GM19239 (cell line): ENCODE measurements at regions not wholly inside any gene's neighbourhood (a gene's known extent, or its start where the extent isn't known, plus 50 kb on each side); places are given as distances from the start of the nearest gene placed in this dataset.

Experiments used
- DNase-seq: peaks from one replicate; pipeline ENCODE4 v3.0.0; 2011; ENCODE audit warnings: low spot score; ENCODE audit not compliant: insufficient read length
- FAIRE-seq: peaks from 2 replicates; lab custom pipeline; 2011; peaks lifted over from hg19 to GRCh38; lab: Jason Lieb, UNC

DNA sequence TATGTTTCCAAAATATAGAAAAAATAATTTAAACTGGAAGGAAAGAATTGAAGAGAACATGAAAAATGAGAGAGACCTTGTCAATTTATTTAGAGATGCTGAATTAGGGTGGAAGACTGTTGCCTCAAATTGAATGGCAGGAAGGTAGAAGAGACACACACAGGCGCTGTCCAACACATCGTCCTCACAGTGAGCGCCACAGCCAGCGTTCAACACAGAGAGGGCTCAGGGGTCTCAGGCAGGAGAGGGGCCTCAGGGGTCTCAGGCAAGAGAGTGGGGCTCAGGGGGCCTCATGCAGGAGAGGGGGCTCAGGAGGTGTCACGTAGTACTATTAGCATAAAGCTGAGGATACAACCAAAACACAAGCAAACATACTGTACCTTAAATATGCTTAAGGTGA, 65.7 kb downstream of the TMEM18 start:
- DNase-seq (no peak), FAIRE-seq (no peak)

DNA sequence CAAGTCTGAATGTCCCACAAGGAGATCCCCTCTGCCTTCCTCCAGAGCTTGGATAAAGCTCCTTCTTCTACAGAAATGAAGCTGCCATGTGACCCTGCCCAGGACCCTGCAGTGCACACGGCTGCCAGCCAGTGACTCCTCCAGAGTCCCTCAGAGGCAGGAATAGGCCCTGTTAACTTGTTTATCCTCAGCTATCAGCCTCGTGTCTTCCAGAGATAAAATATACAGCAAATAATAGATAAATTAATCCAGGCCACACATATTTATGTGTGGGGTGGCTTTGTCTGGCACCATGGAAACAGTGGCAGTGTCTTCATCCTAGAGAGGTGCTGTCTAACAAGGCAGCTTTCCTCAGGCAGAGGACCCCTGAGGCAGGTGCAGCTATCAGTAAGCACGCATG, 66.7 kb downstream of the TMEM18 start:
- FAIRE-seq (no peak), DNase-seq (no peak)

- no peak for DNase-seq
- no peak for FAIRE-seq
These were observed 67.3 kb downstream of the TMEM18 start for GRCh38 chr2:609881-610280.

DNA sequence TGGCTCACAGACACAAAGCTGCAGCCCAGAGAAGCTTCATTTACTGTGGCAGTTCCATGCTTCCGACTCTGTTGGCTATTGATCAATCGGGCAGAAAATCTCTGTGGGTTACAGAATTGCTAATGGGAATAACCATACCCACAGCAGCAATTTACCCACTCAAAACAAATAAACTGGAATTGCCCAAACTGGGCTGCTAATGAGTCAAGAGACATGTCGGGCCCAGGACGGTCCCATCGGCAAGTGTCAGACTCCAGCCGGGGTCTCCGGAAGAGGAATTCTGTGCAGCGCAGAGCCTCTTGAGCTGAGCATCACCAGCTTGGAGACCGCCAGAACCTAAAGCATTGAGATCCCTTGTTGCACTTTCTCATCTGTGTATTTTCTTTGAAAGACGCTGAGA, 67.8 kb downstream of the TMEM18 start:
- DNase-seq (no peak), FAIRE-seq (no peak)

DNA sequence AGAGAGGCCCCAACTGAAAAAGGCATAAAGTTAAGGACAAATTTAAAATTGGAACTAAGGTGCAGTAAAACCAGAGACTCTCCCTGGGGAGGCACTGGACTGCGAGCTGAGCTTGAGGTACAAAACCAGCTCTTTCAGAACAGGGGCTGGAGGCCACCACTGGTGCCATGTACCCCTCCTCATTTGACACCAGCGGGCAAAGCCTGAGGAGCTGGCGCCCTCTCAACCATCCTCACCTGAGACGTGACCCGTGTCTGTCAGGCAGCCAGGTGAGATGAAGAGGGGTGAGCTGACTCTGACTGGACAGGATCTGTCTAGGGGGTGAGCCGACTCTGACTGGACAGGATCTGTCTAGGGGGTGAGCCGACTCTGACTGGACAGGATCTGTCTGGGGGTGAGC, 68.5 kb downstream of the TMEM18 start:
- FAIRE-seq (no peak), DNase-seq (no peak)

GRCh38 chr2:608297-608696, 68.9 kb downstream of the TMEM18 start:
- DNase-seq (no peak), FAIRE-seq (no peak)

DNA sequence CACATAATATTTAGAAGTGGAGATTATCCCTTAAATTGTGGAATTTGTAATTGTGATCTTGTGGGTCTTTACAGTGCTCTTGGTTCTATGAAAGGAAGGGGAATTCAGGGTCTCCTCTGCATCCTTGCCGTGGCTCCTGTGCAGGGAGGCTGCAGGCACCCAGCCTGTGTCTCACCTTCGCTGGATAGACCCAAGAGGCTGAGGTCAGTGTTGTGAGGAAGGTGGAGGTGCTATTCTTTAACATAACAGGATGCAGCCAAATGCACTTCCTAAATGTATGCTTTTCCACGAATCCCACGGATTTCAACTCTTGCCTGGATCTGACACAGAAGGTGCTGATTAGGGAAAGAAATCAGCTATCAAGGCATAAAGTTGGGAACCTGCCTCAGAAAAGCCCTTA, 69.5 kb downstream of the TMEM18 start:
- FAIRE-seq: no peak

DNA sequence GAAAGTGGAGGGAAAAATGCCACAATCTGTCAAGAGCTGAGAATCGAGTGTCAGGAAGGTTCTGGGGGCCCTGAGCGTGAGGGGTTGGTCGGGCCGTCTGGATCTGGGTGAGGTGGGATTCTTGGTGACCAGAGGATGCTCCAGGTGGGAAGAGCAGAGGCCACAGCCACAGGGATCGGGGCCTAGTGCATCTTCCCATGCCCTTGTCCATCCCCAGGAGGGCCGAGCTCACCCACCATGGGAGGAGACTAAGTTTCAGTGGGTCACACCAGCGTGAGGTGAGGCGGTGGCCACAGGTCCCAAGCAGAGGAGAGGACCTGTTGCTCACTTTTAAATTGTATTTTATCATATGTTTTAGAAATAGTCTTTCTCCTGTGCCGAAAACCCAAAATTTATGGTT, 70.0 kb downstream of the TMEM18 start:
- no peak for FAIRE-seq
- DNase-seq: no peak

More for the DNA sequence above, 69.5 kb downstream of the TMEM18 start:
- no peak for DNase-seq

GRCh38 chr2:605674-606608, 71.3 kb downstream of the TMEM18 start:
- DNase-seq (no peak), FAIRE-seq (no peak)

- DNase-seq: no peak
- no peak for FAIRE-seq
These were observed 72.2 kb downstream of the TMEM18 start for GRCh38 chr2:604854-605524.

DNA sequence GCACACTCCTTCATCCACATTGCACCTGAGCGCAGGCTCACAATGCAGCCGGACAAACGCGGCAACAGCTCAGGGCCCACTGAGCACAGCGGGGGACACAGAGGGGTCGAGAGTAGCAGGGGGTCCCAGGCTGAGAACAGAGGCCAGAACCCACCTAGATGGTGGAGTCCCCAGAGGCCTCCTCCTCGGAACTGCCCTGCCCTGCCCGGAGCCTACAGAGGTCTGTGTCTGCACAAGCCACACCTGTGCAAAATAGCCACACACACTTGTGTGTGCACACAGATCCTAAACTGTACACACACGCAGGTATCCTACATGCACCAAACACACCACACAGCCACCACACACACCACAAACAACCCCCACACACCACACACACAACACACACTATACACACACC, 72.8 kb downstream of the TMEM18 start:
- DNase-seq: no peak
- FAIRE-seq: no peak

- FAIRE-seq (no peak), DNase-seq (no peak)
These were observed 73.3 kb downstream of the TMEM18 start for GRCh38 chr2:603869-604268.

DNA sequence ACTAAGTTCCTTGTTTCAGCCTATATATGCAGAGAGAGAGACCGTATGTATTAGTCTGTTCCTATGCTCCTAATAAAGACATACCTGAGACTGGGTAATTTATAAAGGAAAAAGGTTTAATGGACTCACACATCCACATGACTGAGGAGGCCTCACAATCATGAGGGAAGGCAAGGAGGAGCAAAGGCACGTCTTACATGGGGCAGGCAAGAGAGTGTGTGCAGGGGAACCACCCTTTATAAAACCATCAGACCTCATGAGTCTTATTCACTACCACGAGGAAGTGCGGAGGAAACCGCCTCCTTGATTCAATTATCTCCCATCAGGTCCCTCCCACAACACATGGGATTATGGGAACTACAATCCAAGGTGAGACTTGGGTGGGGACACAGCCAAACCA, 73.8 kb downstream of the TMEM18 start:
- no peak for FAIRE-seq
- no peak for DNase-seq

- FAIRE-seq (no peak), DNase-seq (no peak)
These were observed 74.4 kb downstream of the TMEM18 start for GRCh38 chr2:602571-603359.

DNA sequence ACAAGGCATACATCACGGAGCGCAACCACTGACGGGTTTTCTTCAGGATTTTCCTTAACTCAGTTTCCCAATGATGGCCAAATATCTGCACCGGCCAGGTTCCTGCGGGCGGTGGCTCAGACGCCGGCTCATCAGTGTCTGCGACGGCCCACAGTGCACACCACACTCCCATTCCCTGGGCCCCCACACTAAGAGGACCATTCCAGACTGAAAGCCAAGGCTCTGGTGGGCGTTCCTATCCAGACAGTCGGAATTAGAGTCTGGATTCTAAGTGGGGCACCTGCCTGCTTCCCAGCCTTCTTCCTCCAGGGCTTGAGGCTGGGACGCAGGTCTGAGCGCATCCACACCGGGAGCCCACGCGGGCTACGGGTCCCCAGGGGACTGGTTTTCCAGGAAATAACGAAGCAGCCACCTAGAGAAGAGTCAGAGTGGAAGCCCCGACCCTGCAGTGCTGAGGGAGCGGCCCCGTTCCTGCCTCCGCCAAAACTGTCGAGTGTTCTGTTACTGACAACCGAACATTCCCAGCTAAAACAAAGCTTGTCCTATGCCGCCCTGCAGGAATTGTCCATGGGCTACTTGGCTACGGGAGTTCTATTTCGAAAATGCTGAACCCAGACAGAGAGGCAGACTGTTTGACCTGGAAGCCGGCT, 75.3 kb downstream of the TMEM18 start:
- DNase-seq: no peak
- FAIRE-seq: no peak

DNA sequence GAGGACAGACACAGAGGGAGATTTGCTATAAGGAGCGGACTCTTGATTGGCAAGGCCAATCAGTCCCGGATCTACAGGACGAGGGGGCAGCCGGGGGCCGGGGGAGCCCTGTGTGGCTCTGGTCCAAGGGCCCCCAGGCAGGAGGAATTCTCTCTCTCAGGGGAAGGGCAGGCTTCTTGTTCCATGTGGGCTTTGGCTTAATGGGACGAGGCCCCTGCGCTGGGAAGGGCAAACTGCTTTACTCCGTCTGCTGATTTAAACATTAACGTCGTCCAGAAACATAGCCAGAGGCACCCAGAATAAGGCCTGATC, 75.9 kb downstream of the TMEM18 start:
- DNase-seq (no peak), FAIRE-seq (no peak)

DNA sequence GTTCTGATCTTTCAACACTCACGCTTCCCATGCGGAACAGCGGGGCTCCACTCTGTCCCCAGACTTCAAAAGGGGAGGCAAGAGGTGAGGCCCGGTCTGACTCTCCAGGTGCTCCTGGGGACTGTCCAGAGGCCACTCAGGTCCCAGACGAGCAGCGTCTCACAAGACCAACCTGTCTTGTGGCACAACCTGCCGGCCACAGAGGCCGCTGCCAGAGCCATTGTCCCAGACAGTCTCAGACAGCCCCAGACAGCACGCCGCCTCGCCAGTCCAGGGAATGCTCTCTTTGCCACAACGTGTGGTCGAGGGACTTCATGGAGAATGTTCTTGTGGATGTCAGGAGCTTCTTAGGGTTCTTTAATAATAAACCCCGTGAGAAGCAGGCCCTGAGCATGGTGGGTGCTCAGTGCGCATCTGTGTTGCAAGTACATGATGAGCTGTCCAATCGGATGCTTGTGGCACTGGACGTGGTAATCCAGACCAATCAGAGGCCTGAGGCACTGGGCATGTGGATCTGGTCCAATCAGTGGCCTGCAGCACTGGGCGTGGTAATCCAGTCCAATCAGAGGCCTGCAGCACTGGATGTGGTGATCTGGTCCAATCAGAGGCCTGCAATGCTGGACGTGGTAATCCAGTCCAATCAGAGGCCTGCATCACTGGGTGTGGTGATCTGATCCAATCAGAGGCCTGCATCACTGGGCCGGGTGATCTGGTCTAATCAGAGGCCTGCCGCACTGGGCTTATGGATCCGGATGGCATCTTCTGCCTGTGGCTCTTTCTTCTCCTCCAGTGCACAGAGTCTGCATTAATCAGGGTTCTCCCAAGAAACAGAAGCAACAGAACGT, 76.4 kb downstream of the TMEM18 start:
- FAIRE-seq (no peak), DNase-seq (no peak)

GRCh38 chr2:599601-600000, 77.6 kb downstream of the TMEM18 start:
- DNase-seq (no peak), FAIRE-seq (no peak)

- no peak for FAIRE-seq
- DNase-seq: no peak
These were observed 79.0 kb downstream of the TMEM18 start for GRCh38 chr2:598058-598802.
